ENCODE measurements at regions not wholly inside any gene's neighbourhood (a gene's known extent, or its start where the extent isn't known, plus 50 kb on each side); places are given as distances from the start of the nearest gene placed in this dataset.

DNA sequence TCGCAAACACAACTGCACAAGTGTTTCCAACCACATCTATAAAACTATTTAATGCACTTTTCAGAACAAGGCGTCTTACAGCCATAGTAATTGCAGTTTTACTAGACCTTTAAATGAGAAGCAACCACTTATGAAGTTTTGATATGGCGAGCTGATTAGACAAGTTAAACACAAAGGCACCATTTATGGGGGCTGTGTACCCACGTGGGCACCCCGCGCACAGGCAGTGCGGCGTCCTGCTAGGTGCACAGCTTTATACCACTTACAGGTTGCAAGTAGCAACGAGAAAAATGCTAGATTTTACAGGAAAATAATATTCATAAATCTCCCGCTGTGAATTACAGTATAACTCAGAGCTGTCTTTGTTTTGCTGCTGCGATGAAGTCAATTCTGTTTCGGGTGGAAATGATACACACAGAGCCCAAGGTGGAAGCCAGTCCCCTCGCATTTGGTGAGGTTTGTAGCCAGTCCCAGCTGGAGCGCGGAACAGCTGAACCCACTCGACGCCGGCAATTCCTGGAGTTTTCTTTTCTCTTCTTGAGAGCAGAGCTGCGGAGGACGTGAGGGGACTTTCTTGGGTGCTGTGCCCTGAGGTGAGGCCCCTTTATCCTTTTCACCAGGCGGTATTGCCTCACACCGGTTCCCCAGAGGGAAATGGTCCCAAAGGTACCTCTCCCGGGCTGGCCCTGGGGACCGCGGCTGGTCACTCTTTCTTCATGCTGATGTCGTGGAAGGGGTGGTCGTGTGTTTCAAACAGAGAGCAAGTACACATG lies 76.7 kb downstream of the PTGR3 start:
- intact Hi-C loops (cut with DNase I) = no loop called here
- DNase-seq = peak in 5 of 42 donors; percentile 5 to 32 (median 15)

- intact Hi-C loops (cut with DNase I) = no loop called here
- peak in 7 of 42 donors; percentile 1 to 36 (median 21) for DNase-seq
These were observed 77.4 kb downstream of the PTGR3 start for GRCh38 chr18:75131381-75132000.

GRCh38 chr18:75130591-75131328 lies 78.2 kb downstream of the PTGR3 start:
- peak in 5 of 42 donors; percentile 6 to 37 (median 23) for DNase-seq
- intact Hi-C loops (cut with DNase I) = no loop called here

DNA sequence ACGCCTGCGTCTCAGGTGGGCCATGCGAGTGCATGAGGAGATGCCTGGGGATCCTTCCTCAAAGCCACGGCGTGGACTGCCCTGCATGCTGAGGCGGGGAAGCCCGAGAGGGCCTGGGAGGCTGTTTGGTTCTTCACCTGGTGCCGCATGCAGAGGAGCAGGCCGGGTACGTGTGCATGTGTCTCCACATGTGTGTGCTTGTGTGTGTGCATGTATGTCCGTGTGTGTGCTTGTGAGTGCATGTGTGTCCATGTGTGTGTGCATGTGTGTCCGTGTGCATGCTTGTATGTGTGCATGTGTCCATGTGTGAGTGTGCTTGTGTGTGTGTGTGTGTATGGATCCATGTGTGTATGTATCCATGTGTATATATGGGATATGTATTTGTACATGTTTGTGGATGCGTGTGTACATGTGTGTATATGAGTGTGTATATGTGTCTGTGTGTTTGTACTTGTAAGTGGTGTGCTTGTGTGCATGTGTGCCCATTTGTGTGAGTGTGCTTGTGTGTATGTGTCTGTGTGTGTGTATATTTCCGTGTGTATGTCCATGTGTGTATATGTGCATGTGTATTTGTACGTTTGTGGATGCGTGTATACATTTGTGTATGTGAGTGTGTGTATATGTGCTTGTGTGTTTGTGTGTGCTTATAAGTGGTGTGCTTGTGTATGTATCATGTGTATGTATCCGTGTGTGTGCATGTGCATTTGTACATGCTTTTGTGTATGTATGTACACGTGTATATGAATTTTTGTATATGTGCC lies 79.0 kb downstream of the PTGR3 start:
- intact Hi-C loops (cut with DNase I) = no loop called here
- peak in 2 of 42 donors; percentile 12 to 23 for DNase-seq

DNA sequence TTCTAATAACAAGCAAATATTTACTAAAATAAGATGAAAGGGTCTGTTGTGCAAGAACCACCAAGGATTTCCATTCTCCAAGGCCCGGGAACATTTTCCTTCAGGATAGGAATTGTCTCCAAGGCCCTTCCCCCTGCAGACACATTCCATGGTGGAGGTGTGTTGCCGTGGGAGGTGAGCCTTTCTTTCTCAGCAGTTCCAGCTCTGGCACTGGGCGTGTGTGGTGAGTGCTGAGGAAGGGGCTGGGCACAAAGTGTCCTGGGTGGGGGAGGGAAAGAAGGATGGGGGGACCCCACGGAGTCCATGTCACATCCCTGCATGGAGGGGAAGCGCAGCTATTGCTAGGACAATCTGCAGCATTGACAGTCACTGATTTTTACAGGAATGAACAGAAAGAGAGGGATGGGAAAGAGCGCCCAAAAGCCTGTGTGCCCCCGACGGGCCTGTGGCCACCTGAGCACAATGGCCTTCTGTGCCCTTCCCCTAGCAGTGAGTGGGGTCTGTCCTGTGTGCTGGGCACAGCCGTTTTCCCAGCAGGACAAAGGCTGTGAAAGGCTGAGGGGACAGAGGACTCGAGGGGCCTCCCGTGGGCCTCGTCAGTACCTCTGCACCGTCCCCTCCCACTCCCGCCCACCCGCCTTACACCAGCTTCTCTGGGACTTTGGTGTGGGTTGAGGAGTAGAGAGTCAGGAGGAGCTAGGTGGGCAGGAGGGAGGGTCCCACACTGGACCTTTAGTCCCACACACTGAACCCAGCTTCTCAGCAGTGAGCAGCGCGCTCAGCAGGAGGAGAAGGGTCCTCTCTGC lies 79.8 kb downstream of the PTGR3 start:
- intact Hi-C loops (cut with DNase I) = no loop called here
- peak in 12 of 42 donors; percentile 10 to 68 (median 36) for DNase-seq

DNA sequence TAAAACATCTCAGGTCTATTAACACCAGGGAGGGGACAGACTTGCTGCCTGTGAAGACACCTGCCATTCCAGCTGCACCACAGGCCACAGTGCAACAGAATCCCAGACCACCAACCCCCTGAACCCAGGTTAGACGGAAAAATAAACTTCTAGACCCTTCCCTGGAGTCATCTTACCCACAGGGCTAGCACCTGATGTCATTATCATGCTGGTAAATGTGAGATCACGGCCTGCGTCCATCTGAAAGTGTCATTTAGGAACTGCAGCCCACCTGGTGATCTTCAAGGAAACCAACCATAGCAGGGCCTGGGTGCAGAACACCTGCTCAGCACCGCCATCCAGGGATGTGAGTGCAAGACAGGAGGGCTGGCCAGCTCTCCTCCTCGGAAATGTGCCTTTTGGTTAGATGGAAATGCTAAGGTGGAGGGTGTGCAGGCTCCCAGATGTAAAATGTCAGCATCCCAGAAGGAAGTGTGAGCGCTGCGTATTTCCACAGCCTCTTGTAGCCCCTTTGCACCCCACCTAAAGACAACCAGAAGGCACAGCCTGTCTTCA lies 80.8 kb downstream of the PTGR3 start:
- DNase-seq = peak in 4 of 42 donors; percentile 2 to 34 (median 26)
- intact Hi-C loops (cut with DNase I) = no loop called here

- intact Hi-C loops (cut with DNase I) = no loop called here
- DNase-seq = peak in 4 of 42 donors; percentile 6 to 29 (median 24)
These were observed 81.6 kb downstream of the PTGR3 start for GRCh38 chr18:75127143-75128021.

DNA sequence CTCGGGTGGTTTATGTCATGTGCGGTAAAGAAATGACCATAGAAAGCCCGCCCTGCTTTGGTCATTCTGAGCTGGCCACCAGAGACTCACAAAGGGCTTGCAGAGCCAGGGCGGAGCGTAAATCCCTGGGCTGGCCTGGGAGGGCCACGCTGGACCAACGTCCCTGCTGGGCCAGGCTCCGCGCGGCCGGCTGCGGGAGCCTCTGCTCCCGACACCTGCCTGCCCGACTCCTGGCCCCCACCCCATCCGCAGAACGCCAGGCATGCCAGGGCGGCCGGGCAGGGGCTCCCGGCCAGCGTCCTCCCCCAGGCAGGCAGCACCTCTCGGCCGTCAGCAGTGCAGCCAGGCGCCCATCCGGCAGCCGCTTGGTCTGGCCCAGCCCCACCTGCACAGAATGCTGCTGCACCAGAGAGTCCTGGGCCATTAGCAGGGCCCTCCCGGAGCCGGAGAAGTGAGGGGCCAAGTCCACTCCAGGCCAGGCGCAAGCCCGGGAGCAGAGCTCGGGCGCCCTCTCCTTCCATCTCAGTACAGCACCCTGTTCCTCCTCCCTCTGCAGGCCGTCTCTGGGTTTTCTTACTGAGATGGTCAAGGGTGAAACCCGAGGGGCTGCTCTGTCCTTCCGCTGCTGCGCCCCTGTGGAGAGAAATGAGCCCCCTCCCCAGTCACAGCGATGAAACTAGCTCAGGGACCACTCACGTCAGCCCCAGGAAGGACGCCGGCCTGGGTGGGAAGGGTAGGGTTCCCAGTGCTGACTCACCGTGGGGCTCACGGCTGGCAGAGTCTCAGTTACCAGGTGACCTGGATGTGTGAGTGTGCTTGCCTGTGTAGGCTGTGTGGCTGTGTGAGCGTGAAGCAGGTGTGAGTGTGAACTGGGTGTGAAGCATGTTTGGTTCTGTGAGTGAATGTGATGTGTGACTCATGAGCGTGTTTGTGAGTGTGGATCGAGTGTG lies 83.3 kb downstream of the PTGR3 start:
- intact Hi-C loops (cut with DNase I) = no loop called here
- peak in 5 of 42 donors; percentile 6 to 37 (median 36) for DNase-seq

DNA sequence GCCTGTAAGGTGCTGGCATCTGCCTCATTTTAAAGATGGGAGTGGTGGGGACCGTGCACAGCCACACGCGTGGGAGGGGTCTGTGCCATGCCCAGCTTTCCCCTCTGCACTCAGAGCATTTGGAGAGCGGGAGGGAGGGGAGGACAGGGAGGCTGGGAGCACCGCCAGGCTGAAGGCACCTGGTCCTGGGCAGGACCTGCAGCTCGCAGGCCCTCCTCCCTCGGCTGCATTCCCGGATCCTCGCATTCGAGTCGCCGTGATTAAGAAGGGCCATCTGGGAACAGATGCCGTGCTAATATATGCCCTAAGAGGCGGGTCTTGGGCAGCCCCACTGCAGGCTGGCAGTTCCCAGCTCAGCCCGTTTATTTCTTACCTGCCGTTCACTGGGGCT lies 84.0 kb downstream of the PTGR3 start:
- intact Hi-C loops (cut with DNase I) = no loop called here

DNA sequence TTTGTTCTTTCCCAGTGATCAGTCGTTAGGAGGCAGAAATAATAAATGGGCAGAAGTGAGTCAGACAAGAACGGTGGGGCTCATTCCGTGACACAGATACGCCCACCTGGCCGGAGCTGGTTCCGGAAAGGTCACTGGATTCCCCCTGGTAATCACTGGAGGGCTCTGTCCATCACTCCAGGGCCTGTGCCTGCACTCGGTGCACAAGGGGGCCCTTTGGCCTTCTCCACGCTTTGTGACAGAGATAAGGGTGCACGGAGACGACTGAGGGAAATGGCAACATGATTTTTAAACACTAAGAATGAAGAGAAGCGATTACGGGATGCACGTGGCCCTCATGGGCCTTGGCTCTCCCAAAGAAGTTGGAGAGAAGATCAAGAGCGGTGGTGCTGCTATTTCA lies 84.4 kb downstream of the PTGR3 start:
- intact Hi-C loops (cut with DNase I) = no loop called here
- DNase-seq = peak in 3 of 42 donors; percentile 6 to 16 (median 14)

More for the DNA sequence above, 84.0 kb downstream of the PTGR3 start:
- peak in 3 of 42 donors; percentile 23 to 35 (median 34) for DNase-seq

DNA sequence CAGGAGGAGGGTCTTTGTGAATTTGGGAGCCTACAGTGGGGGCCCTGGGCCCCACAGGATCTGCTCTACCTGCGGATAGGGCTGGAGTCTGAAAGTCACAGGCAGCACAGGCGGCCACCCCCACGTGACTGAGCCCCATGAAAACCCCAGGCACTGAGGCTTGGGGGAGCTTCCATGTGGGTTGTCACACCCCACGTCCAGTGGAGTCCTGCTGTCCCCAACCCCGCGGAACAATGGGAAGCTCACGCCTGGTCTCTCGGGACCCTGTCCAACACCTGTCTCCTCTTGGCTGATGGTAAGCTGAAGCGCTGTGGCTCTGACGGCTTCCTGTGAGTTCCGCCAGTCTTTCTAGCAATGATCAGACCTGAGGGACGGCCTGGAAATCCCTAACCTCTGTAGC lies 85.8 kb downstream of the PTGR3 start:
- intact Hi-C loops (cut with DNase I) = no loop called here

GRCh38 chr18:75122334-75122958 lies 86.5 kb downstream of the PTGR3 start:
- peak in 2 of 42 donors; percentile 3 to 24 for DNase-seq
- intact Hi-C loops (cut with DNase I) = no loop called here

More for the DNA sequence above, 85.8 kb downstream of the PTGR3 start:
- DNase-seq = peak in 2 of 42 donors; percentile 20 to 34

GRCh38 chr18:75121266-75121665 lies 87.7 kb downstream of the PTGR3 start:
- intact Hi-C loops (cut with DNase I) = no loop called here
- DNase-seq = no peak

DNA sequence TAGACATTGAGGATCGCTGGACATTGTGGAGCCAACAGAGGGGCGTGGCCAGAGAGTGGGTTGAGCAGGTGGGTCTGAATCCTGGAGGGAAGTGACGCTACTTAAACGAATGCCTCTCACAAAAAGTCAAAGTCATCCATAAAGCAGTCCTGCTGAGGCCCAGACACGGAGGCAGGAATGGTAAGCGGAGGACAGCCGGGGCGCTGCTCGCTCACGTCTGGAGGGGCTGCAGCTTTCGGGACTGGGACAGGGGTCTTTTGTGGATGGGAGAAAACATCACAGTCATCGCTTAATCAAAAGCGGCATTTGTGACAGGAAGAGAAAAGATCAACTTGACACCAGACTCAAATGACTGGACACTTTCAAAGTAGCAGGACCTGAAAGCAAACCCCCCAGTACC lies 88.4 kb downstream of the PTGR3 start:
- intact Hi-C loops (cut with DNase I) = no loop called here
- peak in 1 of 42 donors; percentile 11 for DNase-seq

DNA sequence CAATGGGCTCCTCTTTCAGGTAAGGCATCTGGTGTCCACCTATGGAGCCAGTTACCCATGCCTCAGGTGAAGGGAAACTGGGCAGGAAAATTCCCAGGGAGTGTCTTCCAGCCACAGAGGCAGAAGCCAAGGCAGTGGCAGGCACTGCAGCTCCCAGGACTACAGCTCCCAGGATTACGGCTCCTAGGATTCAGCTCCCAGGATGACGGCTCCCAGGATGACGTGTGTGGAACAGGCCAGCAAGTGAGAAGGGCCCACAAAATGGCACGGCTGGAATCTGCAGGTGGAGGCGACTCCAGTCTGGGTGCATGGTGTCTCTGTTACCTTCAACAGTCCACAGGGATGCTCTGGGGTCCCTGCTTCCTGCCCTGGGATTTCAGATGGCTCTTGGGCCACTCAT lies 92.1 kb downstream of the PTGR3 start:
- intact Hi-C loops (cut with DNase I) = no loop called here
- peak in 4 of 42 donors; percentile 16 to 33 (median 22) for DNase-seq
